Keratinocyte (primary cell): ENCODE measurements at regions not wholly inside any gene's neighbourhood (a gene's known extent, or its start where the extent isn't known, plus 50 kb on each side); places are given as distances from the start of the nearest gene placed in this dataset.

Experiments used
- DNase-seq: peaks from one replicate; pipeline ENCODE4 v3.0.0-alpha.2; 2011; ENCODE audit warnings: low read depth, missing footprints, low spot score
- FAIRE-seq: peaks from 2 replicates; lab custom pipeline; 2011; peaks lifted over from hg19 to GRCh38; lab: Jason Lieb, UNC
- H2AFZ ChIP-seq: 2 replicates; pipeline ENCODE4 v1.6.0; 2012; ENCODE audit warnings: low read length, control low read depth, inconsistent platforms; ENCODE audit not compliant: control insufficient read depth
- H3K27ac ChIP-seq: 2 replicates; pipeline ENCODE4 v1.5.1; 2011; ENCODE audit warnings: low read length; ENCODE audit not compliant: control insufficient read depth, insufficient read depth
- H3K27me3 ChIP-seq: 3 replicates; pipeline ENCODE4 v1.6.0; 2011; ENCODE audit warnings: low read length; ENCODE audit not compliant: control insufficient read depth, insufficient read depth; ENCODE audit errors: extremely low read depth
- H3K36me3 ChIP-seq, 2 experiments: 2 replicates in 1 of 2; 3 replicates in 1 of 2; pipeline ENCODE4 v1.5.1; 2011; ENCODE audit warnings: low read length in 2 of 2, mild to moderate bottlenecking in 1 of 2; ENCODE audit not compliant: control insufficient read depth in 2 of 2, insufficient read depth in 2 of 2; ENCODE audit errors: extremely low read depth in 1 of 2
- H3K4me1 ChIP-seq: 3 replicates; pipeline ENCODE4 v1.5.1; 2011; ENCODE audit warnings: low read length; ENCODE audit not compliant: control insufficient read depth, insufficient read depth; ENCODE audit errors: extremely low read depth
- H3K4me2 ChIP-seq: 3 replicates; pipeline ENCODE4 v1.6.0; 2011; ENCODE audit warnings: low read depth, low read length; ENCODE audit not compliant: control insufficient read depth, insufficient read depth; ENCODE audit errors: extremely low read depth
- H3K4me3 ChIP-seq, 3 experiments: fragments of 200-600 bp in 1 of 3; sonication (generic) in 1 of 3; 2 replicates in 2 of 3; 3 replicates in 1 of 3; pipeline ENCODE4 v1.5.1; 2011 to 2016; ENCODE audit warnings: low read length in 3 of 3, mild to moderate bottlenecking in 3 of 3, control low read depth in 2 of 3, inconsistent platforms in 1 of 3, low read depth in 1 of 3, mixed read lengths in 1 of 3, mixed run types in 1 of 3, moderate library complexity in 1 of 3; ENCODE audit not compliant: control insufficient read depth in 2 of 3, insufficient read depth in 2 of 3; ENCODE audit errors: extremely low read depth in 1 of 3
- H3K79me2 ChIP-seq: 2 replicates; pipeline ENCODE4 v1.6.0; 2012; ENCODE audit warnings: low read length; ENCODE audit not compliant: control insufficient read depth, insufficient read depth
- H3K9ac ChIP-seq: 3 replicates; pipeline ENCODE4 v1.6.0; 2011; ENCODE audit warnings: low read length; ENCODE audit not compliant: control insufficient read depth, insufficient read depth; ENCODE audit errors: extremely low read depth
- H3K9me1 ChIP-seq: 3 replicates; pipeline ENCODE4 v1.6.0; 2011; ENCODE audit warnings: low read length; ENCODE audit not compliant: control insufficient read depth, insufficient read depth; ENCODE audit errors: extremely low read depth
- H3K9me3 ChIP-seq: 2 replicates; pipeline ENCODE4 v1.5.1; 2012; ENCODE audit warnings: low read depth, low read length; ENCODE audit not compliant: control insufficient read depth
- H4K20me1 ChIP-seq: 3 replicates; pipeline ENCODE4 v1.6.0; 2011; ENCODE audit warnings: low read length; ENCODE audit not compliant: control insufficient read depth, insufficient read depth; ENCODE audit errors: extremely low read depth
- EZH2 ChIP-seq: IDR thresholded peaks from one replicate; pipeline ENCODE4 v1.6.1; 2012; ENCODE audit warnings: inconsistent platforms, mild to moderate bottlenecking, low read length, moderate library complexity
- dilution Hi-C: fragments of 300-500 bp; cut with MboI; formaldehyde crosslinking; loops from one replicate; pipeline ENCODE4 v1.7.0; 2020; ENCODE audit warnings: low sequenced_read_pairs; ENCODE audit not compliant: extremely low pct_ligation_motif_present
- TF ChIP-seq, protein P1 (sequence below), 3 experiments: IDR thresholded peaks in 1 of 3; conservative IDR thresholded peaks in 1 of 3; optimal IDR thresholded peaks in 1 of 3; 2 replicates in 2 of 3; 3 replicates in 1 of 3; pipeline versions ENCODE3 to v1.5.1; 2011; ENCODE audit warnings: low read length in 3 of 3, mild to moderate bottlenecking in 3 of 3, moderate library complexity in 2 of 3, control low read depth in 1 of 3, inconsistent platforms in 1 of 3; ENCODE audit not compliant: insufficient read depth in 2 of 3; ENCODE audit errors: extremely low read depth in 1 of 3

DNA sequence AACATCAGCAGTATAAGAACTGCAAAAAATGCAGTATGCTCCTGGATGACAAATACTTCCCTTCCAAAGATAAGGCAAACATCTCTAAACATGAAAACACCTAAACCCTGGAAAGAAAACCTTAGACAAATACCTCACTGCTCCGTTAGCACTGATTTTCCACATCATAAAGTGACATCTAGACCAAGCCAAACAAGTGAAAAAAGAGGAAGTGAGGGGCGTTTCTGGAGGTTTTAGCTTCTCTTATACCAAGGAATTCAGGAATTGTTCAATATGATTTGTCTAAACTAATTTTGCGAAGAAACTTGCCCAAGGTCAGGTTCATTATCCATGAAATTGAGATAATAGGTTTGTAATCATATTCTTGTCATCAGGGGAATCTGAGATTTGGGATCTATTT, 279.7 kb downstream of the ADRA2A start:
- FAIRE-seq (no peak), DNase-seq (no peak)
- H4K20me1 ChIP-seq = no peaks in the 10 kb centered on the region
- no peaks in the 10 kb centered on the region for H3K27me3 ChIP-seq
- H2AFZ ChIP-seq = no peak overlapping the region
- no peak overlapping the region for H3K4me2 ChIP-seq
- H3K9ac ChIP-seq = no peak overlapping the region
- H3K27ac ChIP-seq = no peak overlapping the region
- no peaks in the 10 kb centered on the region for H3K79me2 ChIP-seq
- no peaks in the 10 kb centered on the region for H3K9me1 ChIP-seq
- H3K9me3 ChIP-seq = no peaks in the 10 kb centered on the region
- no peaks in the 10 kb centered on the region for H3K4me1 ChIP-seq
- H3K36me3 ChIP-seq = no peaks in the 10 kb centered on the region
- no peak overlapping the region for H3K4me3 ChIP-seq
- no peak for TF ChIP-seq EZH2
- TF ChIP-seq, protein P1, sequence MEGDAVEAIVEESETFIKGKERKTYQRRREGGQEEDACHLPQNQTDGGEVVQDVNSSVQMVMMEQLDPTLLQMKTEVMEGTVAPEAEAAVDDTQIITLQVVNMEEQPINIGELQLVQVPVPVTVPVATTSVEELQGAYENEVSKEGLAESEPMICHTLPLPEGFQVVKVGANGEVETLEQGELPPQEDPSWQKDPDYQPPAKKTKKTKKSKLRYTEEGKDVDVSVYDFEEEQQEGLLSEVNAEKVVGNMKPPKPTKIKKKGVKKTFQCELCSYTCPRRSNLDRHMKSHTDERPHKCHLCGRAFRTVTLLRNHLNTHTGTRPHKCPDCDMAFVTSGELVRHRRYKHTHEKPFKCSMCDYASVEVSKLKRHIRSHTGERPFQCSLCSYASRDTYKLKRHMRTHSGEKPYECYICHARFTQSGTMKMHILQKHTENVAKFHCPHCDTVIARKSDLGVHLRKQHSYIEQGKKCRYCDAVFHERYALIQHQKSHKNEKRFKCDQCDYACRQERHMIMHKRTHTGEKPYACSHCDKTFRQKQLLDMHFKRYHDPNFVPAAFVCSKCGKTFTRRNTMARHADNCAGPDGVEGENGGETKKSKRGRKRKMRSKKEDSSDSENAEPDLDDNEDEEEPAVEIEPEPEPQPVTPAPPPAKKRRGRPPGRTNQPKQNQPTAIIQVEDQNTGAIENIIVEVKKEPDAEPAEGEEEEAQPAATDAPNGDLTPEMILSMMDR (optimal IDR thresholded peaks at IDR 0.05 in 1 of 3, IDR thresholded peaks at IDR 0.05 in 1 of 3, conservative IDR thresholded peaks at IDR 0.05 in 1 of 3; ENCODE audit: extremely low read depth in 1 of 3, insufficient read depth in 2 of 3, low read length in 3 of 3) = no peak
- dilution Hi-C loops = no loop called here

DNA sequence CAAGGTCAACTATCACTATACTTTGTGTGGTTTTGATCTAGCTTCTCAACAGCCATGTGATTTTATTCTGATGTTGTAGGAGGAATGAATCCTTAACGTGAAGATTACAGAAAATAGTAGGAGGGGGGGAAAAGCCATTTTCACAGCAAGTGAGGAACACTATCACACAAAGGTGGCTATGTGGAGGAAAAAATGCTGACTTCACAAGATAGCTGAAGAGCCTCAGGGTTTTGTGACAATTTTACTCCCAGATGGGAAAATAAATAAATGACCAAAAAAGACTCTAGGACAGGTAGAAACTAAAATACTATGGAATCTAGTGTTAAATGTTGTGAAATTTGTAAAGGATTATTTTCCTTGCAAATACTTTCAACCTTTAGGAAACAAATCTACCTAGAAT, 281.0 kb downstream of the ADRA2A start:
- H3K9me1 ChIP-seq = no peaks in the 10 kb centered on the region
- FAIRE-seq = no peak
- TF ChIP-seq, protein P1 (optimal IDR thresholded peaks at IDR 0.05 in 1 of 3, IDR thresholded peaks at IDR 0.05 in 1 of 3, conservative IDR thresholded peaks at IDR 0.05 in 1 of 3; ENCODE audit: extremely low read depth in 1 of 3, insufficient read depth in 2 of 3, low read length in 3 of 3) = no peak
- no peak for TF ChIP-seq EZH2

More for the DNA sequence above, 281.0 kb downstream of the ADRA2A start:
- Histone ChIP-seq H3K27ac (no peak overlapping the region), H3K4me1 (no peaks in the 10 kb centered on the region), H3K79me2 (no peaks in the 10 kb centered on the region), H3K36me3 (no peaks in the 10 kb centered on the region), H2AFZ (no peak overlapping the region), H3K9me3 (no peaks in the 10 kb centered on the region), H4K20me1 (no peaks in the 10 kb centered on the region), H3K4me2 (no peak overlapping the region), H3K4me3 (no peak overlapping the region), H3K9ac (no peak overlapping the region), H3K27me3 (no peaks in the 10 kb centered on the region)
- no peak for DNase-seq
- dilution Hi-C loops = no loop called here
